GM19240 (cell line): ENCODE measurements at regions not wholly inside any gene's neighbourhood (a gene's known extent, or its start where the extent isn't known, plus 50 kb on each side); places are given as distances from the start of the nearest gene placed in this dataset.

Experiments used
- DNase-seq: peaks from one replicate; pipeline ENCODE4 v3.0.0; 2011; ENCODE audit warnings: low spot score; ENCODE audit not compliant: insufficient read length

- DNase-seq = no peak
These were observed 103.0 kb upstream of the TBL1XR1 start for GRCh38 chr3:177300039-177300833.

GRCh38 chr3:177300842-177301241 lies 103.6 kb upstream of the TBL1XR1 start:
- no peak for DNase-seq

GRCh38 chr3:177306252-177306651 lies 109.0 kb upstream of the TBL1XR1 start:
- DNase-seq = no peak

GRCh38 chr3:177307391-177307790 lies 110.1 kb upstream of the TBL1XR1 start:
- no peak for DNase-seq

- DNase-seq = no peak
These were observed 110.5 kb upstream of the TBL1XR1 start for GRCh38 chr3:177307826-177308225.

GRCh38 chr3:177308286-177308685 lies 111.0 kb upstream of the TBL1XR1 start:
- DNase-seq = no peak

- DNase-seq = no peak
These were observed 111.6 kb upstream of the TBL1XR1 start for GRCh38 chr3:177308911-177309310.

- DNase-seq = no peak
These were observed 115.2 kb upstream of the TBL1XR1 start for GRCh38 chr3:177312491-177312890.

GRCh38 chr3:177314897-177315296 lies 117.6 kb upstream of the TBL1XR1 start:
- DNase-seq = no peak

GRCh38 chr3:177317247-177317646 lies 120.0 kb upstream of the TBL1XR1 start:
- no peak for DNase-seq

GRCh38 chr3:177318559-177318958 lies 121.3 kb upstream of the TBL1XR1 start:
- DNase-seq = no peak

- no peak for DNase-seq
These were observed 123.5 kb upstream of the TBL1XR1 start for GRCh38 chr3:177320765-177321247.

- no peak for DNase-seq
These were observed 124.5 kb upstream of the TBL1XR1 start for GRCh38 chr3:177321819-177322218.

GRCh38 chr3:177322881-177323280 lies 125.6 kb upstream of the TBL1XR1 start:
- DNase-seq = no peak

- no peak for DNase-seq
These were observed 132.6 kb upstream of the TBL1XR1 start for GRCh38 chr3:177329854-177330253.

GRCh38 chr3:177330779-177331178 lies 133.5 kb upstream of the TBL1XR1 start:
- DNase-seq = no peak

- no peak for DNase-seq
These were observed 134.0 kb upstream of the TBL1XR1 start for GRCh38 chr3:177331203-177331835.

- no peak for DNase-seq
These were observed 135.7 kb upstream of the TBL1XR1 start for GRCh38 chr3:177332955-177333354.

GRCh38 chr3:177333533-177334520 lies 136.5 kb upstream of the TBL1XR1 start:
- no peak for DNase-seq

- DNase-seq = no peak
These were observed 137.5 kb upstream of the TBL1XR1 start for GRCh38 chr3:177334803-177335202.

- DNase-seq = no peak
These were observed 138.4 kb upstream of the TBL1XR1 start for GRCh38 chr3:177335728-177336127.
